Muscle layer of duodenum (tissue), 2 donors: ENCODE measurements at regions not wholly inside any gene's neighbourhood (a gene's known extent, or its start where the extent isn't known, plus 50 kb on each side); places are given as distances from the start of the nearest gene placed in this dataset.

ENCODE experiments used
- H3K27ac ChIP-seq: one replicate; pipeline ENCODE4 v1.7.0; 2013; ENCODE audit warnings: mild to moderate bottlenecking, low read length
- H3K27me3 ChIP-seq: one replicate; pipeline ENCODE4 v1.7.0; 2013; ENCODE audit warnings: low read depth, mild to moderate bottlenecking, control low read depth, low read length
- H3K36me3 ChIP-seq, 2 donors: one replicate each; pipeline ENCODE4 v1.7.0; 2013; ENCODE audit warnings: low read length in 2 of 2, control low read depth in 1 of 2, mild to moderate bottlenecking in 1 of 2; ENCODE audit not compliant: insufficient read depth in 2 of 2, control insufficient read depth in 1 of 2
- H3K4me1 ChIP-seq, 2 donors: one replicate each; pipeline ENCODE4 v1.7.0; 2013; ENCODE audit warnings: low read length in 2 of 2, mild to moderate bottlenecking in 2 of 2, control low read depth in 1 of 2, moderate library complexity in 1 of 2; ENCODE audit not compliant: insufficient read depth in 2 of 2, control insufficient read depth in 1 of 2
- H3K4me3 ChIP-seq, 2 donors: one replicate each; pipeline ENCODE4 v1.7.0; 2013; ENCODE audit warnings: low read length in 2 of 2, low read depth in 1 of 2, mild to moderate bottlenecking in 1 of 2
- H3K9me3 ChIP-seq, 2 donors: one replicate each; pipeline ENCODE4 v1.7.0; 2013; ENCODE audit warnings: low read length in 2 of 2, control low read depth in 1 of 2, mild to moderate bottlenecking in 1 of 2; ENCODE audit not compliant: control insufficient read depth in 1 of 2
- donor health status: healthy.

GRCh38 chr13:40344270-40345148, 321.9 kb downstream of the FOXO1 start:
- H3K4me1 ChIP-seq = peaks cover 4 to 8% of the 10 kb centered on the region in 2 donors
- H3K27ac ChIP-seq = no peak overlapping the region
- no peak overlapping the region for H3K4me3 ChIP-seq
- H3K9me3 ChIP-seq = no peaks in the 10 kb centered on the region
- H3K36me3 ChIP-seq = no peaks in the 10 kb centered on the region
- H3K27me3 ChIP-seq = no peaks in the 10 kb centered on the region

- peaks cover 4 to 8% of the 10 kb centered on the region in 2 donors for H3K4me1 ChIP-seq
- H3K4me3 ChIP-seq = no peak overlapping the region
- H3K9me3 ChIP-seq = no peaks in the 10 kb centered on the region
- H3K27ac ChIP-seq = no peak overlapping the region
- H3K36me3 ChIP-seq = no peaks in the 10 kb centered on the region
- H3K27me3 ChIP-seq = no peaks in the 10 kb centered on the region
Measured at GRCh38 chr13:40345149-40345514, 321.3 kb downstream of the FOXO1 start.

- Histone ChIP-seq H3K27me3 (no peaks in the 10 kb centered on the region), H3K4me1 (peaks cover 4 to 8% of the 10 kb centered on the region in 2 donors), H3K36me3 (no peaks in the 10 kb centered on the region), H3K9me3 (no peaks in the 10 kb centered on the region), H3K27ac (no peak overlapping the region), H3K4me3 (no peak overlapping the region)
Measured at GRCh38 chr13:40345654-40346372, 320.6 kb downstream of the FOXO1 start.

- Histone ChIP-seq H3K9me3 (no peaks in the 10 kb centered on the region), H3K4me3 (no peak overlapping the region), H3K36me3 (no peaks in the 10 kb centered on the region), H3K27me3 (no peaks in the 10 kb centered on the region), H3K27ac (no peak overlapping the region), H3K4me1 (peaks cover 4 to 11% of the 10 kb centered on the region in 2 donors)
Measured at GRCh38 chr13:40346592-40346991, 319.8 kb downstream of the FOXO1 start.

GRCh38 chr13:40348096-40348679, 318.3 kb downstream of the FOXO1 start:
- H3K27me3 ChIP-seq = no peaks in the 10 kb centered on the region
- no peaks in the 10 kb centered on the region for H3K36me3 ChIP-seq
- no peak overlapping the region for H3K27ac ChIP-seq
- no peaks in the 10 kb centered on the region for H3K9me3 ChIP-seq
- no peak overlapping the region for H3K4me3 ChIP-seq
- peaks cover 9 to 27% of the 10 kb centered on the region in 2 donors for H3K4me1 ChIP-seq

GRCh38 chr13:40350283-40350992, 316.0 kb downstream of the FOXO1 start:
- peaks cover 5 to 30% of the 10 kb centered on the region in 2 donors for H3K4me1 ChIP-seq
- H3K9me3 ChIP-seq = no peaks in the 10 kb centered on the region
- no peak overlapping the region for H3K27ac ChIP-seq
- H3K27me3 ChIP-seq = no peaks in the 10 kb centered on the region
- H3K36me3 ChIP-seq = no peaks in the 10 kb centered on the region
- no peak overlapping the region for H3K4me3 ChIP-seq

- H3K36me3 ChIP-seq = no peaks in the 10 kb centered on the region
- H3K4me3 ChIP-seq = no peak overlapping the region
- no peaks in the 10 kb centered on the region for H3K9me3 ChIP-seq
- no peaks in the 10 kb centered on the region for H3K27me3 ChIP-seq
- H3K4me1 ChIP-seq = peaks cover 5 to 30% of the 10 kb centered on the region in 2 donors
- H3K27ac ChIP-seq = peak overlapping the region; percentile 11
Measured at GRCh38 chr13:40351537-40352379, 314.7 kb downstream of the FOXO1 start.

- peaks cover 5 to 30% of the 10 kb centered on the region in 2 donors for H3K4me1 ChIP-seq
- H3K27ac ChIP-seq = peak overlapping the region; percentile 49
- H3K36me3 ChIP-seq = no peaks in the 10 kb centered on the region
- no peaks in the 10 kb centered on the region for H3K9me3 ChIP-seq
- no peak overlapping the region for H3K4me3 ChIP-seq
- no peaks in the 10 kb centered on the region for H3K27me3 ChIP-seq
Measured at GRCh38 chr13:40352380-40352778, 314.1 kb downstream of the FOXO1 start.

GRCh38 chr13:40352802-40353562, 313.5 kb downstream of the FOXO1 start:
- Histone ChIP-seq H3K4me3 (no peak overlapping the region), H3K36me3 (no peaks in the 10 kb centered on the region), H3K4me1 (peaks cover 5 to 30% of the 10 kb centered on the region in 2 donors), H3K27me3 (no peaks in the 10 kb centered on the region), H3K9me3 (no peaks in the 10 kb centered on the region), H3K27ac (peak overlapping the region; percentile 49)
